Right lobe of liver (tissue), 4 donors: ENCODE measurements at regions not wholly inside any gene's neighbourhood (a gene's known extent, or its start where the extent isn't known, plus 50 kb on each side); places are given as distances from the start of the nearest gene placed in this dataset.

ENCODE experiments used
- POLR2A ChIP-seq: fragments of 450-650 bp; IDR thresholded peaks from one replicate; pipeline ENCODE4 v1.6.1; 2017; ENCODE audit warnings: antibody characterized with exemption, mild to moderate bottlenecking
- TF ChIP-seq, protein P1 (sequence below), 4 donors: fragments of 200-600 bp in 3 of 4; fragments of 450-650 bp in 1 of 4; IDR thresholded peaks; one replicate each; pipeline versions ENCODE4 v1.5.1 to v1.8.0; 2016 to 2022; ENCODE audit warnings: antibody characterized with exemption in 4 of 4, mild to moderate bottlenecking in 2 of 4
- donor health status: DM: no; HTN: no; CAD: no.
- donor health status: DM: no; HTN: no; CAD: no.
- donor health status: DM: no; HTN: yes; CAD: no.

- no peak for TF ChIP-seq POLR2A
- TF ChIP-seq, protein P1, sequence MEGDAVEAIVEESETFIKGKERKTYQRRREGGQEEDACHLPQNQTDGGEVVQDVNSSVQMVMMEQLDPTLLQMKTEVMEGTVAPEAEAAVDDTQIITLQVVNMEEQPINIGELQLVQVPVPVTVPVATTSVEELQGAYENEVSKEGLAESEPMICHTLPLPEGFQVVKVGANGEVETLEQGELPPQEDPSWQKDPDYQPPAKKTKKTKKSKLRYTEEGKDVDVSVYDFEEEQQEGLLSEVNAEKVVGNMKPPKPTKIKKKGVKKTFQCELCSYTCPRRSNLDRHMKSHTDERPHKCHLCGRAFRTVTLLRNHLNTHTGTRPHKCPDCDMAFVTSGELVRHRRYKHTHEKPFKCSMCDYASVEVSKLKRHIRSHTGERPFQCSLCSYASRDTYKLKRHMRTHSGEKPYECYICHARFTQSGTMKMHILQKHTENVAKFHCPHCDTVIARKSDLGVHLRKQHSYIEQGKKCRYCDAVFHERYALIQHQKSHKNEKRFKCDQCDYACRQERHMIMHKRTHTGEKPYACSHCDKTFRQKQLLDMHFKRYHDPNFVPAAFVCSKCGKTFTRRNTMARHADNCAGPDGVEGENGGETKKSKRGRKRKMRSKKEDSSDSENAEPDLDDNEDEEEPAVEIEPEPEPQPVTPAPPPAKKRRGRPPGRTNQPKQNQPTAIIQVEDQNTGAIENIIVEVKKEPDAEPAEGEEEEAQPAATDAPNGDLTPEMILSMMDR (IDR thresholded peaks at IDR 0.05) = no peak
Measured at GRCh38 chr18:77910347-77910746, 660.7 kb downstream of the GALR1 start.
